Transverse colon (tissue), 4 donors: ENCODE measurements at regions not wholly inside any gene's neighbourhood (a gene's known extent, or its start where the extent isn't known, plus 50 kb on each side); places are given as distances from the start of the nearest gene placed in this dataset.
A peak's percentile ranks its signal among the peaks of the same experiment; 100 is the strongest.

Experiments
- DNase-seq: peaks from one replicate; pipeline ENCODE4 v3.0.0-alpha.2; 2019
- H3K27ac ChIP-seq, 4 donors: fragments of 200-600 bp; sonication (generic); 2 replicates each; pipeline ENCODE4 v1.5.1; 2016 to 2018; ENCODE audit warnings: inconsistent platforms in 4 of 4
- H3K27me3 ChIP-seq: fragments of 200-600 bp; sonication (generic); 2 replicates; pipeline ENCODE4 v1.5.1; 2017; ENCODE audit warnings: inconsistent platforms
- H3K36me3 ChIP-seq, 4 donors: fragments of 200-600 bp; sonication (generic); 2 replicates each; pipeline ENCODE4 v1.5.1; 2017 to 2019; ENCODE audit warnings: inconsistent platforms in 4 of 4
- H3K4me1 ChIP-seq, 4 donors: fragments of 200-600 bp; sonication (generic); 2 replicates each; pipeline ENCODE4 v1.5.1; 2017 to 2020; ENCODE audit warnings: inconsistent platforms in 4 of 4
- H3K4me3 ChIP-seq, 4 donors: fragments of 200-600 bp; sonication (generic); 1 replicate in 1 of 4; 2 replicates in 3 of 4; pipeline versions ENCODE4 v1.5.1 to v1.6.1; 2017 to 2019; ENCODE audit warnings: inconsistent platforms in 4 of 4
- H3K9me3 ChIP-seq, 2 donors: fragments of 200-600 bp; sonication (generic); 2 replicates each; pipeline ENCODE4 v1.5.1; 2017 to 2019; ENCODE audit warnings: inconsistent platforms in 2 of 2
- EP300 ChIP-seq: sonication (generic); formaldehyde crosslinking; IDR thresholded peaks from one replicate; pipeline ENCODE4 v1.6.1; 2017; ENCODE audit warnings: antibody characterized with exemption, low read depth
- POLR2A ChIP-seq: fragments of 450-650 bp; IDR thresholded peaks from one replicate; pipeline ENCODE4 v1.6.1; 2016; ENCODE audit warnings: antibody characterized with exemption, mild to moderate bottlenecking, moderate library complexity
- POLR2AphosphoS5 ChIP-seq, 3 donors: sonication (generic); formaldehyde crosslinking; IDR thresholded peaks; one replicate each; pipeline ENCODE4 v1.6.1; 2016; ENCODE audit warnings: antibody characterized with exemption in 3 of 3
- WGBS, 2 donors: methylation state at CpG; one replicate each; pipeline ENCODE4 v1.1.5; 2018; ENCODE audit warnings: low coverage in 1 of 2; 5-methylcytosine and 5-hydroxymethylcytosine counted together
- in situ Hi-C, 4 donors: fragments of 200-750 bp; cut with MboI; loops; one replicate each; pipeline versions ENCODE4 v1.15.0 to v1.15.1; 2017; ENCODE audit warnings: low sequenced_read_pairs in 3 of 4, low pct_ligation_motif_present in 1 of 4, low pct_unique_long_range_greater_than_20kb in 1 of 4
- intact Hi-C: fragments of 100-400 bp; cut with DNase I; formaldehyde crosslinking; loops from one replicate; pipeline ENCODE4 v1.15.1; 2023; ENCODE audit warnings: low total_unique reads
- TF ChIP-seq, protein P1 (sequence below), 5 experiments: fragments of 200-600 bp in 3 of 5; fragments of 450-650 bp in 2 of 5; sonication (generic) in 3 of 5; IDR thresholded peaks; 1 replicate in 2 of 5; 2 replicates in 3 of 5; pipeline ENCODE4 v1.5.1; 2016 to 2017; ENCODE audit warnings: antibody characterized with exemption in 5 of 5, inconsistent platforms in 3 of 5, mild to moderate bottlenecking in 2 of 5, moderate library complexity in 1 of 5

DNA sequence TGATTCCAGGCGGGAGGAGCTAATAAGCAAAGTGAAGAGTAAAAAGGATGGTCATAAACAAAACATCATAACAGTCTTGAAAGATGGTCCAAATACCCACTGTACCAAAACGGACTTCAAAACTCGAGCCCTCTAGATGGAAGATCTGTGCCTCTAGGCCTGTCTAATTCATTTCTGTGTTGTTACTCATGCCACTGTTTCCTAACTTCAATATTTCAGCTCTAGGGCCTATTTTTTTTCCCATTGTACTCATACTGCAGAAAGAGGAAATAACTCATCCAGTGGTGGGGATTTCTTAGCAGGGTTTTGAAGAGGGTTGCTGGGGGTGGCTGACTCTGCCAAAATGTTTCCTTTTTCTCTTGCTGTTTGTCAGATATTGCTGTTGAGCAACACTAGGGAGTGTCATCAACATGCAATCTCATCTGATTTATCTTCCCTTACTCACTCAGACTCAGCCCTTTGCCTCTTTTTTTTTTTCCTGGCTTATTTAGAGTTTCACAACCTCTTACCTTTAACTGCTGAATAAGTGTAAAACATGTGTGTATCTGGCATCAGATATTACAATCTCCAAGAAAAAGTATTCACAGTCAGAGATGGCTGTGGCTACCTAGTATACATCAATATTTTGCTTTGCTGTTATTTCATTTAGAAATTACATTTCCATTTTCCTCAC lies 189.6 kb downstream of the DUSP6 start:
- WGBS, 2 donors, result 57 to 69% methylated on average over 3 of the region's 3 CpGs
- H3K27ac ChIP-seq, result peak overlapping the region; percentile 53 to 80 (median 78)
- H3K27me3 ChIP-seq, result no peaks in the 10 kb centered on the region
- DNase-seq, result peak; percentile 44
- intact Hi-C loops (no loop called here), in situ Hi-C loops (no loop called here)
- TF ChIP-seq, protein P1, sequence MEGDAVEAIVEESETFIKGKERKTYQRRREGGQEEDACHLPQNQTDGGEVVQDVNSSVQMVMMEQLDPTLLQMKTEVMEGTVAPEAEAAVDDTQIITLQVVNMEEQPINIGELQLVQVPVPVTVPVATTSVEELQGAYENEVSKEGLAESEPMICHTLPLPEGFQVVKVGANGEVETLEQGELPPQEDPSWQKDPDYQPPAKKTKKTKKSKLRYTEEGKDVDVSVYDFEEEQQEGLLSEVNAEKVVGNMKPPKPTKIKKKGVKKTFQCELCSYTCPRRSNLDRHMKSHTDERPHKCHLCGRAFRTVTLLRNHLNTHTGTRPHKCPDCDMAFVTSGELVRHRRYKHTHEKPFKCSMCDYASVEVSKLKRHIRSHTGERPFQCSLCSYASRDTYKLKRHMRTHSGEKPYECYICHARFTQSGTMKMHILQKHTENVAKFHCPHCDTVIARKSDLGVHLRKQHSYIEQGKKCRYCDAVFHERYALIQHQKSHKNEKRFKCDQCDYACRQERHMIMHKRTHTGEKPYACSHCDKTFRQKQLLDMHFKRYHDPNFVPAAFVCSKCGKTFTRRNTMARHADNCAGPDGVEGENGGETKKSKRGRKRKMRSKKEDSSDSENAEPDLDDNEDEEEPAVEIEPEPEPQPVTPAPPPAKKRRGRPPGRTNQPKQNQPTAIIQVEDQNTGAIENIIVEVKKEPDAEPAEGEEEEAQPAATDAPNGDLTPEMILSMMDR (IDR thresholded peaks at IDR 0.05), result no peak
- TF ChIP-seq POLR2A, result no peak
- peak; percentile 26 for TF ChIP-seq EP300
- peak; percentile 68 to 87 (median 70) for TF ChIP-seq POLR2AphosphoS5 (IDR thresholded peaks at IDR 0.05)
- no peak overlapping the region for H3K4me3 ChIP-seq
- peaks cover 0 to 41% (median 13%) of the 10 kb centered on the region in 4 donors for H3K4me1 ChIP-seq
- H3K9me3 ChIP-seq, result no peaks in the 10 kb centered on the region
- H3K36me3 ChIP-seq, result no peaks in the 10 kb centered on the region

DNA sequence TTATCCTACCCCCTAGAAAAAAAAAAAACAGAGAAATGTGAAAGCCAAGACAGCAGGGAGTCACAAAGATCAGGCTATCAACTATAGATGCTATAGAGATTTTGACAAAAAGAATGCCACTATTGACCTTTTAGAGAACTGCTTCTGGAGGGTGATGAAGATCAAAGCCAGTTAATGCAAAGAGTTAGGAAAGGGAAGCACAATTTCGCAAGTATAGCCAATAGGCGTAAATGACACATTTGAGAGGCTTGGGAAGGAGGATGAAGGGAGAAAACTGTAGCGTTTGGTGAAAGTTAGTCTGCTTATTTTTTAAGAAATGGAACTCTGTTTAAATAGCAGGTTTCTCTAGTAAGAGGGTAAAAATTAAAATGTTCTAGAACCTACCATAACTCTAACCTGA lies 190.7 kb downstream of the DUSP6 start:
- 84 to 93% methylated on average over 3 of the region's 3 CpGs for WGBS, 2 donors
- H3K27ac ChIP-seq, result peak overlapping the region; percentile 2 to 80 (median 78)

DNA sequence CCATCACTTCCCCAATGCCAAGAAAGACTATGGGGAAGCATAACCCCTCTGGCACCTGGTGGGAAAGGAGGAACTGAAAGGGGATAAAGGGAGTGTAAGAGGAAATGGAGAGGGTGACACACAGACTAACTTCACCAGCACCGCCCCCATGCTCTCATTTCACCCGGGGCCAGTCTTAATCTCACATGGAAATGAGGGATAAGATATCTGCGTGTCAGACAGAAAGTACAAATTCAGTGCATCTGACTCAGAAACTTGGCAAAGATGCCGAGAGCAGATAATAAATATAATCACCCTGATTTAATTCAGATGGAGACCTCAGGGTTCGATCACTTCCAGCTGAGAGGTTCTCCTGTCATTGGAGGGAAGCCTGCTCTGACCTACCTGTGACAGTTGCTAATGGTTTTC lies 191.6 kb downstream of the DUSP6 start:
- H3K36me3 ChIP-seq, result no peaks in the 10 kb centered on the region
- intact Hi-C loops, result no loop called here
- in situ Hi-C loops, result no loop called here
- H3K9me3 ChIP-seq, result no peaks in the 10 kb centered on the region
- TF ChIP-seq POLR2AphosphoS5 (IDR thresholded peaks at IDR 0.05) (no peak), EP300 (no peak), POLR2A (no peak)
- TF ChIP-seq, protein P1 (IDR thresholded peaks at IDR 0.05), result no peak
- H3K4me3 ChIP-seq, result no peak overlapping the region
- H3K27me3 ChIP-seq, result no peaks in the 10 kb centered on the region
- peak; percentile 15 for DNase-seq
- H3K4me1 ChIP-seq, result peaks cover 0 to 43% (median 10%) of the 10 kb centered on the region in 4 donors
- 55 to 71% methylated on average over 5 of the region's 5 CpGs for WGBS, 2 donors
- H3K27ac ChIP-seq, result peak overlapping the region; percentile 5 to 80 (median 78)

More for the DNA sequence above, 190.7 kb downstream of the DUSP6 start:
- in situ Hi-C loops, result no loop called here
- Histone ChIP-seq H3K9me3 (no peaks in the 10 kb centered on the region), H3K4me3 (no peak overlapping the region), H3K36me3 (no peaks in the 10 kb centered on the region), H3K27me3 (no peaks in the 10 kb centered on the region), H3K4me1 (peaks cover 0 to 47% (median 13%) of the 10 kb centered on the region in 4 donors)
- no peak for DNase-seq
- TF ChIP-seq POLR2AphosphoS5 (IDR thresholded peaks at IDR 0.05), result no peak
- no peak for TF ChIP-seq EP300
- intact Hi-C loops, result no loop called here

DNA sequence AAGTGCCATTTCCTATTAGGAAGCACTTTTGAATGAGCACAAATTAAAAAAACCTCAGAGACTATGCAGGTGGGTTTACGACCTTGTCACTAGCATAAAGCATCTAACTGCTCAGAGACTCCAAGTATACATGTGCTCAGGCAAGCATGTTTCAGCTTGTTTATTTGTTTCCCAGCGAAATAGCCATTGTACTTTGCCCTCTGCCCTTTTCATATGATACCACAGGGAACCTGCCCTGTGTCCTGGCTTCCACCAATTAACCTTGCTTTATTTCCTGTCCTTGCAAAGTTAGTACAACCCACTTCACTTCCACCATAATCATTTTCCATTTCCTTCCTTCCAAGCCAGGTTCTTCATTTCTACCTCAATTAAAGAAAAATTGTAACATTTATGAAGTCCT lies 194.9 kb downstream of the DUSP6 start:
- no peak overlapping the region for H3K4me3 ChIP-seq
- DNase-seq, result no peak
- intact Hi-C loops (no loop called here), in situ Hi-C loops (no loop called here)
- TF ChIP-seq POLR2A (no peak), POLR2AphosphoS5 (IDR thresholded peaks at IDR 0.05) (no peak), EP300 (no peak)
- TF ChIP-seq, protein P1 (IDR thresholded peaks at IDR 0.05), result no peak
- WGBS, 2 donors, result 62 to 72% methylated on average over 2 of the region's 2 CpGs
- no peak overlapping the region for H3K27ac ChIP-seq
- H3K36me3 ChIP-seq, result no peaks in the 10 kb centered on the region
- H3K9me3 ChIP-seq, result no peaks in the 10 kb centered on the region
- no peaks in the 10 kb centered on the region for H3K27me3 ChIP-seq
- H3K4me1 ChIP-seq, result peaks cover 0 to 26% (median 4%) of the 10 kb centered on the region in 4 donors
